ENCODE measurements at regions not wholly inside any gene's neighbourhood (a gene's known extent, or its start where the extent isn't known, plus 50 kb on each side); places are given as distances from the start of the nearest gene placed in this dataset.

- TF ChIP-seq CTCF (IDR thresholded peaks at IDR 0.05) (no peak), POLR2A (IDR thresholded peaks at IDR 0.05) (no peak)
Measured at GRCh38 chr5:120236360-120236759, 227.7 kb upstream of the PRR16 start.
